CD8-positive, alpha-beta memory T cell (primary cell): ENCODE measurements at regions not wholly inside any gene's neighbourhood (a gene's known extent, or its start where the extent isn't known, plus 50 kb on each side); places are given as distances from the start of the nearest gene placed in this dataset.

Experiments used
- CTCF ChIA-PET: fragments of 350-600 bp; sonication (Branson Sonifier 250); formaldehyde crosslinking; loops from one replicate; lab custom pipeline; 2021; ENCODE audit warnings: antibody characterized with exemption; lab: Charles Lee
- POLR2A ChIA-PET: fragments of 350-600 bp; sonication (Branson Sonifier 250); formaldehyde crosslinking; loops from one replicate; lab custom pipeline; 2021; ENCODE audit warnings: antibody characterized with exemption; lab: Charles Lee
- DNase-seq, 5 donors: peaks; one replicate each; pipeline versions ENCODE4 v3.0.0 to v3.0.0-alpha.2; 2020 to 2022; ENCODE audit warnings: mixed read lengths in 1 of 5
- H3K27ac ChIP-seq: one replicate; pipeline ENCODE4 v1.7.0; 2013; ENCODE audit warnings: low read depth, mild to moderate bottlenecking, low read length, moderate library complexity
- H3K27me3 ChIP-seq: 2 replicates; pipeline ENCODE4 v1.7.0; 2013; ENCODE audit warnings: low read length, mild to moderate bottlenecking; ENCODE audit not compliant: insufficient read depth, poor library complexity, severe bottlenecking
- H3K36me3 ChIP-seq: 2 replicates; pipeline ENCODE4 v1.7.0; 2013; ENCODE audit warnings: mild to moderate bottlenecking, low read length, moderate library complexity; ENCODE audit not compliant: insufficient read depth
- H3K4me1 ChIP-seq: 2 replicates; pipeline ENCODE4 v1.7.0; 2013; ENCODE audit warnings: mild to moderate bottlenecking, low read length, moderate library complexity; ENCODE audit not compliant: insufficient read depth
- H3K4me3 ChIP-seq: 2 replicates; pipeline ENCODE4 v1.7.0; 2013; ENCODE audit warnings: mild to moderate bottlenecking, low read length
- H3K9me3 ChIP-seq: 2 replicates; pipeline ENCODE4 v1.7.0; 2013; ENCODE audit warnings: mild to moderate bottlenecking, low read length
- H3K27ac Mint-ChIP-seq, 8 donors: one replicate each; pipeline ENCODE4 v1.8.0; 2020 to 2021; ENCODE audit warnings: mixed read lengths in 8 of 8, mild to moderate bottlenecking in 6 of 8, inconsistent platforms in 3 of 8, moderate library complexity in 3 of 8
- H3K27me3 Mint-ChIP-seq, 2 donors: one replicate each; pipeline ENCODE4 v1.8.0; 2020 to 2021; ENCODE audit warnings: mixed read lengths in 2 of 2, mild to moderate bottlenecking in 1 of 2, moderate library complexity in 1 of 2
- H3K36me3 Mint-ChIP-seq, 3 donors: one replicate each; pipeline ENCODE4 v1.8.0; 2020 to 2021; ENCODE audit warnings: mixed read lengths in 3 of 3, inconsistent platforms in 1 of 3, mild to moderate bottlenecking in 1 of 3
- H3K4me1 Mint-ChIP-seq, 3 donors: one replicate each; pipeline ENCODE4 v1.8.0; 2020 to 2021; ENCODE audit warnings: mixed read lengths in 3 of 3, inconsistent platforms in 1 of 3, mild to moderate bottlenecking in 1 of 3
- H3K4me3 Mint-ChIP-seq, 7 donors: one replicate each; pipeline ENCODE4 v1.8.0; 2020 to 2021; ENCODE audit warnings: mixed read lengths in 7 of 7, mild to moderate bottlenecking in 6 of 7, moderate library complexity in 4 of 7, inconsistent platforms in 2 of 7
- H3K9me3 Mint-ChIP-seq, 5 donors: one replicate each; pipeline ENCODE4 v1.8.0; 2020 to 2022; ENCODE audit warnings: mixed read lengths in 5 of 5, mild to moderate bottlenecking in 3 of 5, moderate library complexity in 2 of 5, inconsistent platforms in 1 of 5

- no peaks in the 10 kb centered on the region for H3K4me1 ChIP-seq
- no peaks in the 10 kb centered on the region for H3K9me3 ChIP-seq
- POLR2A ChIA-PET, result no interaction called here
- Mint-ChIP-seq H3K9me3 (peaks cover 0 to 5% (median 0%) of the 10 kb centered on the region in 5 donors), H3K27ac (no peak overlapping the region), H3K4me1 (no peaks in the 10 kb centered on the region), H3K4me3 (no peak overlapping the region), H3K27me3 (no peaks in the 10 kb centered on the region), H3K36me3 (no peaks in the 10 kb centered on the region)
- no peak overlapping the region for H3K27ac ChIP-seq
- CTCF ChIA-PET, result no interaction called here
- no peak overlapping the region for H3K4me3 ChIP-seq
- no peaks in the 10 kb centered on the region for H3K36me3 ChIP-seq
- DNase-seq, result no peak
- no peaks in the 10 kb centered on the region for H3K27me3 ChIP-seq
Observed at GRCh38 chr12:127678945-127679344, 588.0 kb upstream of the TMEM132C start.

DNA sequence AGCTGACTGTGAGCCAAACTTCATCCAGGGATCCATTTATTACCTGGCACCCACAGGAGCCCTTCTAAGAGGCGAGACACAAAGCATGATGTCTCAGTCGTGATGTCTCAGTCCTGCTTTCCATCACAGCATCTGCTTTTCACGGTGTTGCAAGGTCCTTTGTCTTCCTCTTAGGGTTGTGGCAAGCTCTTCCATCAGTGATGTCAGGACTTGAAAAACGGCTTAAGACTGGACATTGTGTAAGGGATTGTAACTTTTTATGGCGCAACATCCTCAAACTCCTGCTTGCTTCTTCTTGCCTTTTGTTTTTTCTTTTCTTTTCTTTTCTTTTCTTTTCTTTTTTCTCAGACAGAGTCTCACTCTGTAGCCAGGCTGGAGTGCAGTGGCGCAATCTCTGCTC is 586.5 kb upstream of the TMEM132C start:
- Histone ChIP-seq H3K27me3 (no peaks in the 10 kb centered on the region), H3K36me3 (no peaks in the 10 kb centered on the region), H3K9me3 (no peaks in the 10 kb centered on the region), H3K4me3 (no peak overlapping the region), H3K4me1 (no peaks in the 10 kb centered on the region), H3K27ac (no peak overlapping the region)
- Mint-ChIP-seq H3K27ac (no peak overlapping the region), H3K4me1 (no peaks in the 10 kb centered on the region), H3K9me3 (peaks cover 0 to 5% (median 0%) of the 10 kb centered on the region in 5 donors), H3K27me3 (no peaks in the 10 kb centered on the region), H3K4me3 (no peak overlapping the region), H3K36me3 (no peaks in the 10 kb centered on the region)
- CTCF ChIA-PET, result no interaction called here
- POLR2A ChIA-PET, result no interaction called here
- no peak for DNase-seq

- Mint-ChIP-seq H3K27me3 (no peaks in the 10 kb centered on the region), H3K27ac (no peak overlapping the region), H3K9me3 (no peaks in the 10 kb centered on the region), H3K4me1 (no peaks in the 10 kb centered on the region), H3K4me3 (no peak overlapping the region), H3K36me3 (no peaks in the 10 kb centered on the region)
- Histone ChIP-seq H3K9me3 (no peaks in the 10 kb centered on the region), H3K27ac (no peak overlapping the region), H3K36me3 (no peaks in the 10 kb centered on the region), H3K4me3 (no peak overlapping the region), H3K4me1 (no peaks in the 10 kb centered on the region), H3K27me3 (no peaks in the 10 kb centered on the region)
- POLR2A ChIA-PET, result no interaction called here
- no peak for DNase-seq
- CTCF ChIA-PET, result no interaction called here
Observed at GRCh38 chr12:127681151-127681754, 585.7 kb upstream of the TMEM132C start.

- H3K36me3 Mint-ChIP-seq, result no peaks in the 10 kb centered on the region
- H3K36me3 ChIP-seq, result no peaks in the 10 kb centered on the region
- H3K4me1 ChIP-seq, result no peaks in the 10 kb centered on the region
- no peaks in the 10 kb centered on the region for H3K27me3 Mint-ChIP-seq
- DNase-seq, result no peak
- H3K4me3 Mint-ChIP-seq, result no peak overlapping the region
- H3K27me3 ChIP-seq, result no peaks in the 10 kb centered on the region
- ChIA-PET POLR2A (no interaction called here), CTCF (no interaction called here)
- H3K4me1 Mint-ChIP-seq, result no peaks in the 10 kb centered on the region
- H3K4me3 ChIP-seq, result no peak overlapping the region
- no peak overlapping the region for H3K27ac ChIP-seq
- H3K9me3 ChIP-seq, result no peaks in the 10 kb centered on the region
- no peak overlapping the region for H3K27ac Mint-ChIP-seq
- peaks cover 0 to 5% (median 0%) of the 10 kb centered on the region in 5 donors for H3K9me3 Mint-ChIP-seq
Observed at GRCh38 chr12:127685491-127685890, 581.5 kb upstream of the TMEM132C start.

GRCh38 chr12:127685931-127686330 is 581.0 kb upstream of the TMEM132C start:
- DNase-seq, result no peak
- POLR2A ChIA-PET, result no interaction called here
- CTCF ChIA-PET, result no interaction called here

GRCh38 chr12:127687181-127687580 is 579.8 kb upstream of the TMEM132C start:
- Mint-ChIP-seq H3K9me3 (peaks cover 0 to 5% (median 3%) of the 10 kb centered on the region in 5 donors), H3K27me3 (no peaks in the 10 kb centered on the region)

More at GRCh38 chr12:127685931-127686330, 581.0 kb upstream of the TMEM132C start:
- Histone ChIP-seq H3K4me3 (no peak overlapping the region), H3K4me1 (no peaks in the 10 kb centered on the region), H3K27ac (no peak overlapping the region), H3K9me3 (no peaks in the 10 kb centered on the region), H3K36me3 (no peaks in the 10 kb centered on the region), H3K27me3 (no peaks in the 10 kb centered on the region)
- Mint-ChIP-seq H3K4me1 (no peaks in the 10 kb centered on the region), H3K4me3 (no peak overlapping the region), H3K27ac (no peak overlapping the region), H3K27me3 (no peaks in the 10 kb centered on the region), H3K9me3 (peaks cover 0 to 5% (median under 1%) of the 10 kb centered on the region in 5 donors), H3K36me3 (no peaks in the 10 kb centered on the region)

GRCh38 chr12:127688906-127689428 is 578.0 kb upstream of the TMEM132C start:
- CTCF ChIA-PET, result no interaction called here
- H3K27ac Mint-ChIP-seq, result no peak overlapping the region
- no peak overlapping the region for H3K4me3 ChIP-seq

More at GRCh38 chr12:127687181-127687580, 579.8 kb upstream of the TMEM132C start:
- Mint-ChIP-seq H3K36me3 (no peaks in the 10 kb centered on the region), H3K27ac (no peak overlapping the region), H3K4me3 (no peak overlapping the region), H3K4me1 (no peaks in the 10 kb centered on the region)
- DNase-seq, result no peak
- Histone ChIP-seq H3K27me3 (no peaks in the 10 kb centered on the region), H3K36me3 (no peaks in the 10 kb centered on the region), H3K4me1 (no peaks in the 10 kb centered on the region), H3K27ac (no peak overlapping the region), H3K9me3 (no peaks in the 10 kb centered on the region), H3K4me3 (no peak overlapping the region)
- ChIA-PET CTCF (no interaction called here), POLR2A (no interaction called here)

GRCh38 chr12:127690161-127690560 is 576.8 kb upstream of the TMEM132C start:
- Histone ChIP-seq H3K4me3 (no peak overlapping the region), H3K36me3 (no peaks in the 10 kb centered on the region), H3K9me3 (no peaks in the 10 kb centered on the region), H3K27me3 (no peaks in the 10 kb centered on the region), H3K27ac (no peak overlapping the region), H3K4me1 (no peaks in the 10 kb centered on the region)
- Mint-ChIP-seq H3K4me1 (no peaks in the 10 kb centered on the region), H3K27ac (no peak overlapping the region), H3K9me3 (peaks cover 0 to 5% (median 3%) of the 10 kb centered on the region in 5 donors), H3K36me3 (no peaks in the 10 kb centered on the region), H3K4me3 (no peak overlapping the region), H3K27me3 (no peaks in the 10 kb centered on the region)
- CTCF ChIA-PET, result no interaction called here
- POLR2A ChIA-PET, result no interaction called here
- no peak for DNase-seq

More at GRCh38 chr12:127688906-127689428, 578.0 kb upstream of the TMEM132C start:
- Mint-ChIP-seq H3K36me3 (no peaks in the 10 kb centered on the region), H3K9me3 (peaks cover 0 to 5% (median 3%) of the 10 kb centered on the region in 5 donors), H3K27me3 (no peaks in the 10 kb centered on the region), H3K4me1 (no peaks in the 10 kb centered on the region), H3K4me3 (no peak overlapping the region)
- no peaks in the 10 kb centered on the region for H3K4me1 ChIP-seq
- H3K27ac ChIP-seq, result no peak overlapping the region
- H3K36me3 ChIP-seq, result no peaks in the 10 kb centered on the region
- H3K27me3 ChIP-seq, result no peaks in the 10 kb centered on the region
- no peak for DNase-seq
- H3K9me3 ChIP-seq, result no peaks in the 10 kb centered on the region
- POLR2A ChIA-PET, result no interaction called here
